MM.1S (cell line): ENCODE measurements at regions not wholly inside any gene's neighbourhood (a gene's known extent, or its start where the extent isn't known, plus 50 kb on each side); places are given as distances from the start of the nearest gene placed in this dataset.

ENCODE experiments used
- DNase-seq: peaks from one replicate; pipeline ENCODE4 v3.0.0-alpha.2; 2015
- H2AFZ ChIP-seq: fragments of 300-600 bp; sonication (generic); 2 replicates; pipeline ENCODE4 v1.6.0; 2016; ENCODE audit warnings: antibody characterized with exemption, low read length
- H3F3A ChIP-seq: fragments of 300-600 bp; sonication (generic); 2 replicates; pipeline ENCODE4 v1.6.1; 2016; ENCODE audit warnings: mild to moderate bottlenecking, antibody characterized with exemption, low read length, moderate library complexity, mixed read lengths; ENCODE audit not compliant: insufficient read depth
- H3K27ac ChIP-seq: fragments of 300-600 bp; sonication (generic); 2 replicates; pipeline ENCODE4 v1.5.1; 2016; ENCODE audit warnings: mild to moderate bottlenecking, low read length
- H3K27me3 ChIP-seq: fragments of 300-600 bp; sonication (generic); replicated peaks from 2 replicates; pipeline ENCODE4 v1.6.0; 2016; ENCODE audit warnings: low read length; ENCODE audit not compliant: insufficient read depth
- H3K36me3 ChIP-seq: fragments of 300-600 bp; sonication (generic); replicated peaks from 2 replicates; pipeline ENCODE4 v1.6.1; 2016; ENCODE audit warnings: mild to moderate bottlenecking, low read length, mixed read lengths; ENCODE audit not compliant: insufficient read depth
- H3K4me1 ChIP-seq: fragments of 300-600 bp; sonication (generic); 2 replicates; pipeline ENCODE4 v1.6.1; 2016; ENCODE audit warnings: low read length, mixed read lengths
- H3K4me2 ChIP-seq: fragments of 300-600 bp; sonication (generic); 2 replicates; pipeline ENCODE4 v1.6.0; 2016; ENCODE audit warnings: low read depth, low read length
- H3K4me3 ChIP-seq: fragments of 300-600 bp; sonication (generic); 2 replicates; pipeline ENCODE4 v1.5.1; 2016; ENCODE audit warnings: low read length, mixed read lengths
- H3K79me2 ChIP-seq: fragments of 300-600 bp; sonication (generic); 2 replicates; pipeline ENCODE4 v1.6.1; 2016; ENCODE audit warnings: mixed run types, low read length, mixed read lengths
- H3K9ac ChIP-seq: fragments of 300-600 bp; sonication (generic); 2 replicates; pipeline ENCODE4 v1.6.1; 2016; ENCODE audit warnings: low read length, mixed read lengths
- H3K9me2 ChIP-seq: fragments of 300-600 bp; sonication (generic); replicated peaks from 2 replicates; pipeline ENCODE4 v1.6.1; 2016; ENCODE audit warnings: mild to moderate bottlenecking, low read length, mixed read lengths; ENCODE audit not compliant: insufficient read depth
- H3K9me3 ChIP-seq: fragments of 300-600 bp; sonication (generic); replicated peaks from 2 replicates; pipeline ENCODE4 v1.6.1; 2016; ENCODE audit warnings: mild to moderate bottlenecking, low read length, mixed read lengths; ENCODE audit not compliant: insufficient read depth
- H4K20me1 ChIP-seq: fragments of 300-600 bp; sonication (generic); 2 replicates; pipeline ENCODE4 v1.6.1; 2016; ENCODE audit warnings: mild to moderate bottlenecking, low read length, moderate library complexity, mixed read lengths; ENCODE audit not compliant: insufficient read depth
- CTCF ChIP-seq: fragments of 300-600 bp; sonication (generic); IDR thresholded peaks from 2 replicates; pipeline ENCODE4 v1.5.1; 2016; ENCODE audit warnings: antibody characterized with exemption, low read length, mixed read lengths
- EZH2 ChIP-seq: fragments of 300-600 bp; sonication (generic); optimal IDR thresholded peaks from 2 replicates; pipeline ENCODE3; 2017; ENCODE audit warnings: low read depth, mild to moderate bottlenecking, antibody characterized with exemption, low read length, mixed read lengths
- EZH2phosphoT487 ChIP-seq: fragments of 300-600 bp; sonication (generic); IDR thresholded peaks from 2 replicates; pipeline ENCODE4 v1.6.1; 2018; ENCODE audit warnings: antibody characterized with exemption, low read length

- TF ChIP-seq EZH2 = no peak
- no peak for TF ChIP-seq EZH2phosphoT487
- H2AFZ ChIP-seq = no peak overlapping the region
- H3K4me2 ChIP-seq = no peak overlapping the region
- H3K27ac ChIP-seq = no peak overlapping the region
- no peaks in the 10 kb centered on the region for H3K4me1 ChIP-seq
- no peaks in the 10 kb centered on the region for H3K79me2 ChIP-seq
- DNase-seq = no peak
- no peaks in the 10 kb centered on the region for H3K9me3 ChIP-seq
- no peaks in the 10 kb centered on the region for H4K20me1 ChIP-seq
- no peaks in the 10 kb centered on the region for H3K36me3 ChIP-seq
- no peaks in the 10 kb centered on the region for H3K27me3 ChIP-seq
- H3K9ac ChIP-seq = no peak overlapping the region
- H3K9me2 ChIP-seq = no peaks in the 10 kb centered on the region
- H3F3A ChIP-seq = no peaks in the 10 kb centered on the region
- no peak overlapping the region for H3K4me3 ChIP-seq
Observed at GRCh38 chr14:95786566-95786965, 72.6 kb upstream of the TCL1A start.

- Histone ChIP-seq H3K9me2 (no peaks in the 10 kb centered on the region), H3K27me3 (no peaks in the 10 kb centered on the region), H3K79me2 (no peaks in the 10 kb centered on the region), H3K36me3 (no peaks in the 10 kb centered on the region), H4K20me1 (no peaks in the 10 kb centered on the region), H2AFZ (no peak overlapping the region), H3F3A (no peaks in the 10 kb centered on the region), H3K27ac (no peak overlapping the region), H3K4me1 (no peaks in the 10 kb centered on the region), H3K9ac (no peak overlapping the region), H3K9me3 (no peaks in the 10 kb centered on the region), H3K4me3 (no peak overlapping the region), H3K4me2 (no peak overlapping the region)
- no peak for DNase-seq
- TF ChIP-seq EZH2 (no peak), EZH2phosphoT487 (no peak), CTCF (no peak)
Observed at GRCh38 chr14:95784137-95784536, 70.2 kb upstream of the TCL1A start.

GRCh38 chr14:95776798-95777534 is 63.0 kb upstream of the TCL1A start:
- H3K27me3 ChIP-seq = no peaks in the 10 kb centered on the region
- no peak overlapping the region for H3K4me3 ChIP-seq
- H3K79me2 ChIP-seq = no peaks in the 10 kb centered on the region
- no peaks in the 10 kb centered on the region for H3K36me3 ChIP-seq
- H3K4me1 ChIP-seq = no peaks in the 10 kb centered on the region
- H2AFZ ChIP-seq = no peak overlapping the region
- no peak for DNase-seq
- H3F3A ChIP-seq = no peaks in the 10 kb centered on the region
- H3K9me3 ChIP-seq = no peaks in the 10 kb centered on the region
- H3K4me2 ChIP-seq = no peak overlapping the region
- H3K9me2 ChIP-seq = no peaks in the 10 kb centered on the region
- H3K27ac ChIP-seq = no peak overlapping the region
- no peaks in the 10 kb centered on the region for H4K20me1 ChIP-seq
- no peak overlapping the region for H3K9ac ChIP-seq
- no peak for TF ChIP-seq EZH2
- TF ChIP-seq EZH2phosphoT487 = no peak
- no peak for TF ChIP-seq CTCF
